B cell (primary cell): ENCODE measurements at regions not wholly inside any gene's neighbourhood (a gene's known extent, or its start where the extent isn't known, plus 50 kb on each side); places are given as distances from the start of the nearest gene placed in this dataset.
"Not testable (repeated sequence)": the region's sequence is repeated elsewhere in the genome, so short reads cannot be mapped to it uniquely, and the experiment has no call there.

Experiments used
- ATAC-seq: fragments of 200-7000 bp; cut with Tn5 transposase; one replicate; pipeline ENCODE4 v1.10.0; 2021; ENCODE audit warnings: low read depth, mild to moderate bottlenecking, moderate number of reproducible peaks, moderate library complexity
- CTCF ChIA-PET: fragments of 350-600 bp; sonication (Branson Sonifier 250); formaldehyde crosslinking; loops from one replicate; lab custom pipeline; 2021; ENCODE audit warnings: antibody characterized with exemption, inconsistent platforms; lab: Charles Lee
- POLR2A ChIA-PET: fragments of 350-600 bp; sonication (Branson Sonifier 250); formaldehyde crosslinking; loops from one replicate; lab custom pipeline; 2021; ENCODE audit warnings: antibody characterized with exemption; lab: Charles Lee
- DNase-seq: peaks from one replicate; pipeline ENCODE4 v3.0.0; 2013
- H2AFZ ChIP-seq: 2 replicates; pipeline ENCODE4 v1.6.1; 2012; ENCODE audit warnings: mild to moderate bottlenecking, low read depth, low read length; ENCODE audit not compliant: insufficient read depth, poor library complexity, severe bottlenecking
- H3K27ac ChIP-seq, 2 donors: 1 replicate in 1 of 2; 2 replicates in 1 of 2; pipeline ENCODE4 v1.5.1; 2012 to 2013; ENCODE audit warnings: low read length in 2 of 2, mild to moderate bottlenecking in 2 of 2, moderate library complexity in 1 of 2
- H3K27me3 ChIP-seq, 4 experiments: fragments of 200-600 bp in 1 of 4; sonication (generic) in 1 of 4; replicated peaks in 1 of 4; 1 replicate in 2 of 4; 2 replicates in 2 of 4; pipeline versions ENCODE4 v1.6.1 to v1.7.0; 2013 to 2016; ENCODE audit warnings: low read length in 3 of 4, mild to moderate bottlenecking in 2 of 4, mixed read lengths in 1 of 4, moderate library complexity in 1 of 4; ENCODE audit not compliant: insufficient read depth in 4 of 4, control insufficient read depth in 3 of 4; ENCODE audit errors: control extremely low read depth in 1 of 4
- H3K36me3 ChIP-seq, 2 experiments: replicated peaks in 1 of 2; 1 replicate in 1 of 2; 2 replicates in 1 of 2; pipeline versions ENCODE4 v1.6.1 to v1.7.1; 2013; ENCODE audit warnings: low read length in 1 of 2; ENCODE audit not compliant: insufficient read depth in 2 of 2, control insufficient read depth in 1 of 2; ENCODE audit errors: control extremely low read depth in 1 of 2, extremely low read depth in 1 of 2
- H3K4me1 ChIP-seq, 2 donors: fragments of 200-600 bp in 1 of 2; sonication (generic) in 1 of 2; 1 replicate in 1 of 2; 2 replicates in 1 of 2; pipeline versions ENCODE4 v1.5.1 to v1.6.1; 2013 to 2017; ENCODE audit warnings: low read length in 2 of 2; ENCODE audit not compliant: control insufficient read depth in 2 of 2, insufficient read depth in 2 of 2
- H3K4me2 ChIP-seq: replicated peaks from 2 replicates; pipeline ENCODE3; 2012; ENCODE audit warnings: mild to moderate bottlenecking, low read depth, low read length; ENCODE audit not compliant: poor library complexity, severe bottlenecking
- H3K4me3 ChIP-seq, 5 experiments: fragments of 200-600 bp in 1 of 5; sonication (generic) in 1 of 5; 1 replicate in 3 of 5; 2 replicates in 2 of 5; pipeline versions ENCODE4 v1.5.1 to v1.7.0; 2011 to 2016; ENCODE audit warnings: low read length in 4 of 5, mild to moderate bottlenecking in 4 of 5, low read depth in 2 of 5, control low read depth in 1 of 5, moderate library complexity in 1 of 5; ENCODE audit not compliant: insufficient read depth in 1 of 5; ENCODE audit errors: control extremely low read depth in 1 of 5, extremely low read depth in 1 of 5
- H3K79me2 ChIP-seq: fragments of 200-600 bp; sonication (generic); one replicate; pipeline ENCODE4 v1.6.0; 2016; ENCODE audit warnings: low read length; ENCODE audit not compliant: control insufficient read depth, insufficient read depth
- H3K9ac ChIP-seq: fragments of 200-600 bp; sonication (generic); 2 replicates; pipeline ENCODE4 v1.6.1; 2017; ENCODE audit warnings: mild to moderate bottlenecking, low read length, moderate library complexity
- H3K9me3 ChIP-seq, 3 donors: one replicate each; pipeline versions ENCODE4 v1.6.1 to v1.7.1; 2013; ENCODE audit warnings: low read length in 2 of 3; ENCODE audit not compliant: control insufficient read depth in 2 of 3, insufficient read depth in 1 of 3; ENCODE audit errors: control extremely low read depth in 1 of 3
- H4K20me1 ChIP-seq: 2 replicates; pipeline ENCODE4 v1.6.0; 2012; ENCODE audit warnings: mild to moderate bottlenecking, low read length; ENCODE audit not compliant: insufficient read depth, control insufficient read depth, poor library complexity, severe bottlenecking
- H3K27ac Mint-ChIP-seq: one replicate; pipeline ENCODE4 v1.8.0; 2021; ENCODE audit warnings: mixed read lengths
- H3K27me3 Mint-ChIP-seq: one replicate; pipeline ENCODE4 v1.8.0; 2021; ENCODE audit warnings: mixed read lengths
- H3K4me1 Mint-ChIP-seq: one replicate; pipeline ENCODE4 v1.8.0; 2021; ENCODE audit warnings: mixed read lengths
- H3K4me3 Mint-ChIP-seq: one replicate; pipeline ENCODE4 v1.8.0; 2021; ENCODE audit warnings: mixed read lengths
- H3K9me3 Mint-ChIP-seq: one replicate; pipeline ENCODE4 v1.8.0; 2022; ENCODE audit warnings: mixed read lengths; ENCODE audit not compliant: insufficient read depth
- CTCF ChIP-seq: fragments of 200-600 bp; IDR thresholded peaks from one replicate; pipeline ENCODE4 v1.8.0; 2022; ENCODE audit warnings: antibody characterized with exemption, mild to moderate bottlenecking
- EZH2 ChIP-seq: IDR thresholded peaks from 2 replicates; pipeline ENCODE4 v1.6.1; 2012; ENCODE audit warnings: borderline replicate concordance, low read depth, mild to moderate bottlenecking, moderate library complexity, low read length; ENCODE audit not compliant: insufficient read depth, poor library complexity, severe bottlenecking
- WGBS: methylation state at CpG from one replicate; pipeline ENCODE4 v1.1.5; 2013; ENCODE audit warnings: missing lambda C conversion rate; ENCODE audit not compliant: insufficient coverage; 5-methylcytosine and 5-hydroxymethylcytosine counted together
- intact Hi-C: fragments of 100-400 bp; cut with micrococcal nuclease; formaldehyde crosslinking; loops from one replicate; pipeline ENCODE4 v1.10.0; 2022

GRCh38 chr20:56781108-56781739 is 152.1 kb downstream of the TFAP2C start:
- Histone ChIP-seq H3K4me3 (no peak overlapping the region), H3K36me3 (no peaks in the 10 kb centered on the region), H2AFZ (no peak overlapping the region), H3K4me1 (no peaks in the 10 kb centered on the region), H3K27me3 (no peaks in the 10 kb centered on the region), H3K9me3 (no peaks in the 10 kb centered on the region), H3K27ac (no peak overlapping the region), H3K79me2 (no peaks in the 10 kb centered on the region), H4K20me1 (no peaks in the 10 kb centered on the region), H3K9ac (no peak overlapping the region), H3K4me2 (no peak overlapping the region)
- Mint-ChIP-seq H3K27ac (no peak overlapping the region), H3K4me3 (no peak overlapping the region), H3K27me3 (peaks cover 7% of the 10 kb centered on the region), H3K4me1 (no peaks in the 10 kb centered on the region), H3K9me3 (no peaks in the 10 kb centered on the region)
- ChIA-PET CTCF (no interaction called here), POLR2A (no interaction called here)
- ATAC-seq (no peak), DNase-seq (no peak)
- TF ChIP-seq EZH2 (no peak), CTCF (no peak)
- intact Hi-C loops: no loop called here
- 76% methylated on average over 8 of the region's 12 CpGs for WGBS

- 89% methylated on average over 1 of the region's 2 CpGs for WGBS
- H3K4me1 Mint-ChIP-seq, DNase-seq, POLR2A ChIA-PET, H3K79me2 ChIP-seq, H3K4me3 ChIP-seq, H3K36me3 ChIP-seq, H3K27me3 Mint-ChIP-seq, intact Hi-C loops, H3K27ac ChIP-seq, H3K9me3 ChIP-seq, H3K27me3 ChIP-seq, H3K4me2 ChIP-seq, H3K27ac Mint-ChIP-seq, H2AFZ ChIP-seq, H3K4me3 Mint-ChIP-seq, CTCF ChIA-PET, ATAC-seq, H3K4me1 ChIP-seq, H4K20me1 ChIP-seq, H3K9me3 Mint-ChIP-seq, H3K9ac ChIP-seq: not testable (repeated sequence)
Observed at GRCh38 chr20:56781987-56782560, 153.0 kb downstream of the TFAP2C start.

GRCh38 chr20:56782814-56783213 is 153.7 kb downstream of the TFAP2C start:
- H3K4me3 ChIP-seq, H3K27ac Mint-ChIP-seq, intact Hi-C loops, H3K9me3 ChIP-seq, H4K20me1 ChIP-seq, H3K9ac ChIP-seq, POLR2A ChIA-PET, H3K36me3 ChIP-seq, CTCF ChIA-PET, H3K27ac ChIP-seq, H3K27me3 ChIP-seq, ATAC-seq, H3K4me3 Mint-ChIP-seq, H3K9me3 Mint-ChIP-seq, DNase-seq, H3K4me1 Mint-ChIP-seq, H3K79me2 ChIP-seq, H3K27me3 Mint-ChIP-seq, H3K4me2 ChIP-seq, H3K4me1 ChIP-seq, H2AFZ ChIP-seq: not testable (repeated sequence)
- WGBS: 90% methylated on average over 6 of the region's 11 CpGs
